Inferior parietal cortex (tissue), 1 donor: ENCODE measurements at regions not wholly inside any gene's neighbourhood (a gene's known extent, or its start where the extent isn't known, plus 50 kb on each side); places are given as distances from the start of the nearest gene placed in this dataset.
"Not testable (repeated sequence)": the region's sequence is repeated elsewhere in the genome, so short reads cannot be mapped to it uniquely, and the experiment has no call there.

ENCODE experiments used
- DNase-seq: peaks from one replicate; pipeline ENCODE4 v3.0.0-alpha.2; 2016; ENCODE audit errors: extremely low spot score

DNA sequence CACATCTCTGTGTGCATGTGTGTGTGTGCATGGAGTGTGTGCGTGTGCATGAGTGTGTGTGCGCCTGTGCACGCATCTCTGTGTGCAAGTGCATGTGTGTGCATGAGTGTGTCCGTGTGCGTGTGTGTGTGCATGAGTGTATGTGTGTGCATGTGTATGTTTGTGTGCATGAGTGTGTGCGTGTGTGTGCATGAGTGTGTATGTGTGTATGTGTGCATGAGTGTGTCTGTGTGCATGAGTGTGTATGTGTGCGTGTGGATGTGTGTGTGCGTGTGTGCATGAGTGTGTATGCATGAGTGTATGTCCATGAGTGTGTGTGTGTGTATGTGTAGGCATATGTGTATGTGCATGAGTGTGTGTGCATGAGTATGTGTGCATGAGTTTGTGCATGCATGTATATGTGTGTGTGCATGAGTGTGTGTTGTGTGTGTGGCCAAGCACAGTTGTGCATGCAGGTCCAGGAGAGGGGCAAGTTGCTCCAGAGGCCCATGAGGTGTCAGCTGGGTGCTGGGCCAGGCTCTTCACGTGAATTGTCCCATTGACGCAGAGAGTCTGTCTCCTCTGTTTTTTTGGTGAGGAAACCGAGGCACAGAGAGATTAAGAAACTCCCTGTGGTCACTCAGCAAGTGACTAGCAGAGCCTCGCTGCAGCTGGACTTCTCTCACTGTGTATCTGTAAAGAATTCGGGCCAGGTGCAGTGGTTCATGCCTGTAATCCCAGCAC lies 75.5 kb downstream of the ASB1 start:
- DNase-seq: no peak

DNA sequence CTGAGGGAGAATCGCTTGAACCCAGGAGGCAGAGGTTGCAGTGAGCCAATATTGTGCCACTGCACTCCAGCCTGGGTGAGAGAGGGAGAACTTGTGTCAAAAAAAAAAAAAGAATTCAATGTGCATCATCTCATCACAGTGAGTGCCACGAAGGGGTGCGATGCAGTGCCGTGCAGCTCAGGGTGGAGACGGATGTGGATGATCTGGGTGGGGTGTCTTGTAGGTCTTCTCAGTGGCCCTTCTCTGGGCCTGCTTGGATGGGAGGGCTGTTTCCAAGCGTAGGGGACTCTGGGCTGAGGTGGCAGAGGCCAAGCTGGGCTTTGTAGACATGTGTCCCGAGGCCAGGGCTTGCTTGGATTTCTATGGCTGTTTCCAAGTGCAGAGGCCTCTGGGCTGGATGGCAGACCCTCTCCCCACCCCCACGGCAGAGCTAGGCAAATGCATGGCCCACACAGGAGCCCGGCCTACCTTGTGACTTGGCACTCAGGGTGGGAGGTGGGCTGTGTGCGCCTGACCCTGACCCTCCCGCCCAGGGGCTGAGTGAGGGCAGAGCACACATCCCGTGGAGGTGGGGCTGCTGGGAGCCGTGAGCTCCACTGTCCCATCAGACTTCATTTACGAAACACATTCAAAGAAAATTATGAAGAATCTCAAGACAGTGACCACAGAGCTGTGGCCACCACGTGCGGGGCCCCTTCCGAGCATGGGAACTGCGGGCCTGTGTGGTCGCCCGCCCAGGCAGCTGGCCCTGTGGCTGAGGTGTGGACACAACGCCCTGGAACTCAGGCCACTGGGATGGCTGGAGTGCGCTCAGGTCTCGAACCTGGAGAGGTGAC lies 76.4 kb downstream of the ASB1 start:
- DNase-seq: no peak

- DNase-seq: no peak
Observed at GRCh38 chr2:238504181-238504931, 77.6 kb downstream of the ASB1 start.

DNA sequence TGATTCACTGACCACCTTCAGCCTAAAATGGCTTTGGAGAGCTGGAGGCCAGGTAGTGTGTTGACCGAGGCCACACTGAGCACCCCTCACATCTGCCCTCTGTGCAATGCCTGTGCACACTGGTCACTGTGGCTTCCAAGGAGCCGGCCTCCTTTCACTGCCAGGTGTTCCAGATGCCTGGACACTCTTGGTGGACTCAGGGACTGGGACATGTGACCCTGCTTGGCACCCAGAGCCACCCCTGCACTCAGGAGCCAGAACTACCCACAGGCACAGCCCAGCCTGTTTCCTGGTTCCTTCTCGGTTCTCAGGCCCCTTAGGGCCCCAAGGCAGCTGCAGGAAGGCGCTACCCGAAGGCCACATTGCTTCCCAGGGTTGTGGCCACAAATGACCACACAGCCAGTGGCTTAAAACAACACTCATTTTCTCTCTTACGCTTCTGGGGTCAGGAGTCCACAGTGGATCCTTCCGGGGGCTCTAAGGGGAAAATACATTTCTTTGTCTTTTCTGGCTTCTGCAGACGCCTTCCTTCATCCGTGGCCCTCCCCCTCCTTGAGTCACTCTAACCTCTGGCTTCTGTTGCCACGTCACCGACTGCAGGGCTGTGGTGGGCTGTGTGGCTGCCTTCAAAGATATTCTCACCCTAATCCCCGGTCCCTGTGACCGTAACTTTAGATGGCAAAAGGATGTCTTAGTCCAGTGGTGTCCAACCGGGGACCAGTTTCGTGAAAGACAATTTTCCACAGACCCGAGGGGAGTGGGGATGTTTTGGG lies 78.6 kb downstream of the ASB1 start:
- no peak for DNase-seq

DNA sequence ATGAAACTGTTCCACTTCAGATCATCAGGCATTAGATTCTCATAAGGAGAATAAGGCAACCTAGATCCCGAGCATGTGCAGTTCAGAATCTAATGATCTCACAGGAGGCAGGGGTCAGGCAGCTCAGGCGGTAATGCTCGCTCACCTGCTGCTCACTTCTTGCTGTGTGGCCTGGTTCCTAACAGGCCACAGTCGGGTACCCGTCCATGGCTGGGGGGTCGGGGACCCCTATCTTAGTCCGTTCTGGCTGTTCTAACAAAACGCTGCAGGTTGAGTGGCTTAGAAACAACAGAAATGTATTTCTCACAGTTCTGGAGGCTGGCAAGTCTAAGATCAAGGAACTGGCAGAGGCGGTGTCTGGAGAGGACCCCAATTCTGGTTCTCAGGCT lies 79.2 kb downstream of the ASB1 start:
- no peak for DNase-seq

DNA sequence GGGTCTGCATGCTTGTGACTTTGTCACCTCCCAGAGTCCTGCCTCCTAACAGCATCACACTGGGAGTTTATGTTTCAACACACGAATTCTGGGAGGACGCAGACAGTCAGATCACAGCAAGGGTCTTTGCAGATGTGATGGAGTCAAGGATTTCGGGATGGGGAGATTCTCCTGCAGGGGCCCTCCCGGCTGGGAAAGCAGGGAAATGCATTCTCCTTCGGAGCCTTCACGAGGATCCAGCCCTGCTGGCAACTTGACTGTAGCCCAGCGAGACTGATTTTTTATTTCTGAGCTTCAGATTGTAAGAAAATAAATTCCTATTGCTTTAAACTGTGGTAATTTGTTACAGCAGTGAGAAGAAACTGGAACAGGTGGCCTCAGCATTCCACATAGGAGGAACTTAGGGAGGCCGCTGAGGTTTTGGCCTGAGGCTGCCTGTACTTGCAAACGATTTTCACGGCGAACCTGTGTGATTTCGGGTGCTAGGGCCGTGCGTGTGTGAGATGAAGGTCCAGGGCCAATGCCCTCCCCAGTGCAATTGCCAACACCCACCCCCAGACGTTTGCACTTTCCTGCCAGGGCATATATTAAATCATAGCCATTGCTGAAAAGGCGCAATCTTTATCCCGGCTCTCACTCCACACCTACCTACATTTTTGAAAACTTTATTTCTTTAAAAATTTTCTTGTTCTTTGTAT lies 79.8 kb downstream of the ASB1 start:
- DNase-seq: no peak

- no peak for DNase-seq
Observed at GRCh38 chr2:238507836-238508235, 81.1 kb downstream of the ASB1 start.

GRCh38 chr2:238509151-238509835 lies 82.6 kb downstream of the ASB1 start:
- no peak for DNase-seq

DNA sequence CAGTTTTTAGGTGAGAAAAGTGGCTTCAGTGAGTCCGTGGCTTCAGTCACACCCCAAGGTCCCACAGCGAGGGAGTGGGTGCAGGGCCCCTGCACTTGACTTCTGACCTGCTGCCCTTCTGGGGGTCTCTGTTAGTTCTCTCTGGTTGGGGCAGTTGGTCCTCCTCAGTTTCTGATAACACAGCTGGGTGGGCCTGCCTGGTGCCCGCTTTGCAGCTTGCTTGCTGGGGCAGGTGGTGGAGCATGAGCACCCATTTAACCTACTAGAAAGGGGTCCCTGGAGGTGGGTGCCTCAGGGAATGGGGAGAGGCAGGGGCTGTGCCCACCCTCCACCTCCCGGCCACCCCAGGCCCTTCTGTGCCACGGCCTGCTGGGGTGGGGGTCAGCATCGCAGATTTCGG lies 83.2 kb downstream of the ASB1 start:
- no peak for DNase-seq

GRCh38 chr2:238510911-238511613 lies 84.3 kb downstream of the ASB1 start:
- no peak for DNase-seq

GRCh38 chr2:238511614-238511950 lies 84.9 kb downstream of the ASB1 start:
- DNase-seq: no peak

DNA sequence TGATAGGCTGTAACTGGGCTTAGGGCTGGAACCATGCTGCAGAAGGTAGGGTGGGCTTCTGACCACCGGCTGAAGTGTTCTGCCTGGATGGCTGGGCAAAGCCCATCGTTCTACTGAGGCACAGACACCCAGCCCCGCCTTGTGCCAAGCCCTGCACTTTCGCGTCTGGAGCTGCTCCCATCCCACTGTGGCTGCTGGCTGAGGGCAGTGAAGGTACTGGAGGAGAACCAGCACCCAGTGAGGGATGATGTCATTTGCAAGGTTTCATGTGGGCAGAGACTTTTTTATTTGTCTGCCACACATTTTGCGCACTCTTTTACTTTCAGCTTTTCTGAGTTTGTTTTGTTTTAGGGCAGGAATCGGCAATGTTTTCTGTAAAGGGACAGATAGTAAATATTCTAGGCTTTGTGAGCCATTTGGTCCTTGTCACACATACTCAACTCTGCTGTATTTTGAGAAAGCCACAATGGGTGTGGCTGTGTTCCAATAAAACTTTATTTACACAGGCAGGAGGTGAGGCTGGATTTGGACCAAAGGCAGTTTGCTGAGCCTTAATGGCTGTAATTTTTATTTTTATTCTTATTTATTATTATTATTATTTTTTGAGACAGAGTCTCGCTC lies 85.6 kb downstream of the ASB1 start:
- no peak for DNase-seq

GRCh38 chr2:238513346-238513745 lies 86.6 kb downstream of the ASB1 start:
- no peak for DNase-seq

DNA sequence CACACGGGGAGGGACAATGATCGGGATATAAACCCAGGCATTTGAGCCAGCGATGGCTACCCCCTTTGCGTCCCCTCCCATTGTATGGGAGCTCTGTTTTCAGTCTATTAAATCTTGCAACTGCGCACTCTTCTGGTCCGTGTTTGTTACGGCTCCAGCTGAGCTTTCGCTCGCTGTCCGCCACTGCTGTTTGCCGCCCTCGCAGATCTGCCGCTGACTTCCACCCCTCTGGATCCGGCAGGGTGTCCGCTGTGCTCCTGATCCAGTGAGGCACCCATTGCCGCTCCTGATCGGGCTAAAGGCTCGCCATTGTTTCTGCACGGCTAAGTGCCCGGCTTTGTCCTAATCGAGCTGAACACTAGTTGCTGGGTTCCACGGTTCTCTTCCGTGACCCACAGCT lies 87.3 kb downstream of the ASB1 start:
- DNase-seq: not testable (repeated sequence)

- DNase-seq: no peak
Observed at GRCh38 chr2:238515377-238515776, 88.7 kb downstream of the ASB1 start.

DNA sequence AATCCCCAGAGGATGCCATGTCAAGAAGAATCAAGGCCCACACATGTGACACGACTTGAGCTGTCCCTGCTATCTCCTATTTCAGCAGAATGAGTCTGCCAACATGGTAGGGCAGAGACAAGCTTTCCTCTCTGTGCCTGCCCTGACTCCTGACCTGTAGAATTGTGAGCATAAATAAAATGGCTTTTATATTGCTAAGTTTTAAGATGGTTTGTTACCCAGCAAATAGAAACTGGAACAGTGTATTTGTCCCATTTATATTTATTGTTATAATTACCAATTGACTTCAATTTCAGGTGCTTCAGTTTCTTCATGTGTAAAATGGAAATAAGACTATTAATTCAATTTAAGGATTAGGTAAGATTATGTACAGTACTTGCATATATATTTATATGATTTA lies 90.5 kb downstream of the ASB1 start:
- no peak for DNase-seq

DNA sequence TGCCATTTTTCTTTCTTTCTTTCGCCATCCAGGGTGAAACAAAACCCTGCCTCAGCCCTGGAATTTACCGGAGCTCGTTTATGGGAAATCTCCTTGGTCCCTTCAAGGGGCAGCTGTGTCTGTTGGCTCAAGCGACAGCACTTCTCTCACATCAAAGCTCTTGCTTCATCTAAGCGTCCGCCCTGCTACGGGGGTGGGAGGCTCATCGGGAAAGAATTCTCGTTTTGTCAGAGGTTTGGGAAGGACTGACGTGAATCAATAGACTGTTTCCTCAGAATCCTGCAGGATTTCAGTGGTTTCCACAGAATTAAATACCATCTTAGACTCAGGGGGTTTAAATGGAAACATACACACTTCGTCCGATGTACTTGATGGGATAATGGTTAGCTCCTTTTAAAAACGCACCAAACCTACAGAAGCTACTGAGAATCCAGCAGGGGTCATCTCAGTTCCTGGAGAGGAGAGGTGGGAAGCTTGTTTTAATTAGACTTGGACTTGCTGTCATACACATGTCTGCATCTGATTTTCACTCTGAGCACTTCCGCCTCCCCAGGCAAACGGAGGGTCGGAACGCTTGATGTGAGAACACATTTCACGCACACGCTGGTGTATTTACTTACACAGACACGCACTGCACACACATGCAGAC lies 91.6 kb downstream of the ASB1 start:
- DNase-seq: no peak

DNA sequence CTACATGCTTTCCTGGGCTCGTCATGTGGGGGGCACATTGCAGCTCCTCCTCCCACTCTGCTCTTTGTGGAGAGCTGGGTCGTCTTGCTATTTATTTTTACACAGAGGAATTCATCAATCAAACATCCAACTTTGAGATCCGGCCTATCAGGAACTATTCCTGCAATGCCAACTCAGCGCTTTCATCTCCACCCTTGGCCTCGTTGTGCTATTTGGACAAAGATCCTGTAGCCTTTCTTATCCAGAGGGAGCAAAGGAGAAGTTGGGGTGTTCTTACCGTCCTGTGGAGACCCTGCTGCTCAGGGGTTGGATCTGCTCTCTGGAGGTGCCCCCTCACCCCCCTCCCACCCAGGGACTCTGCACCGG lies 92.1 kb downstream of the ASB1 start:
- DNase-seq: no peak

DNA sequence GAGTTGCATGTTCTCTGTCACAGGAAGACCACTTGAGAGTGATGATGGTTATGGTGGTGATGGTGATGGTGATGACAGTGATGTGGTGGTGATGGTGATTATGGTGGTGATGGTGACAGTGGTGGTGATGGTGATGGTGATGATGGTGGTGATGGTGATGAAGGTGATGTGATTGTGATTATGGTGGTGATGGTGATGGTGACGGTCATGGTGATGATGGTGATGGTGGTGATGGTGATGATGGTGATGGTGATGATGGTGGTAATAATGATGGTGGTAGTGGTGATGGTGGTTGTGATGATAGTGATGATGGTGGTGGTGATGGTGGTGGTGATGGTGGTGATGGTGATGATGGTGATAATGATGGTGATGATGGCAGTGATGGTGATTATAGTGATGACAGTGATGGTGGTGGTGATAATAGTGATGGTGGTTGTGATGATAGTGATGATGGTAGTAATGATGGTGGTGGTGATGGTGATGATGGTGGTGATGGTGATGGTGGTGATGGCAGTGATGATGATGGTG lies 93.7 kb downstream of the ASB1 start:
- no peak for DNase-seq
